ENCODE measurements at regions not wholly inside any gene's neighbourhood (a gene's known extent, or its start where the extent isn't known, plus 50 kb on each side); places are given as distances from the start of the nearest gene placed in this dataset.

DNA sequence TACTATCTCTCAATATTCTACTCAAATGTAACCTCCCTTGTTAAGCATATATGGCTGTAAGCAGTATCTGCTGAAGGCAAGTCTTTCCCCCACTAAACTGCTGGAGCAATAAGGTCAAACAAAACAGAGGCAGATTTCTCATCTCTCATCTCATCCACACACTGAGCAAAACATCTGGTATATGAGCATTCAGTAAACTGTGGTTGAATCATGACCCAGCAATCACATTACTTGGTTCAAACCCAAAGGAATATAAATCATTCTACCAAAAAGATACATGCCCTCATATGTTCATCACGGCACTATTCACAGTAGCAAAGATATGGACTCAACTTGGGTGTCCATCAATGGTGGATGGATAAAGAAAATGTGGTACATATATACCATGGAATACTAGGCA lies 344.4 kb downstream of the SUCLA2 start:
- no peak for DNase-seq (ENCODE audit: low read depth)
- Histone ChIP-seq H3K4me3 (ENCODE audit: low read depth, low read length) (no peak overlapping the region), H3K27me3 (ENCODE audit: control insufficient read depth, insufficient read depth, low read length) (no peaks in the 10 kb centered on the region), H3K36me3 (ENCODE audit: control insufficient read depth, insufficient read depth, low read length) (no peaks in the 10 kb centered on the region)
- TF ChIP-seq, protein P1, sequence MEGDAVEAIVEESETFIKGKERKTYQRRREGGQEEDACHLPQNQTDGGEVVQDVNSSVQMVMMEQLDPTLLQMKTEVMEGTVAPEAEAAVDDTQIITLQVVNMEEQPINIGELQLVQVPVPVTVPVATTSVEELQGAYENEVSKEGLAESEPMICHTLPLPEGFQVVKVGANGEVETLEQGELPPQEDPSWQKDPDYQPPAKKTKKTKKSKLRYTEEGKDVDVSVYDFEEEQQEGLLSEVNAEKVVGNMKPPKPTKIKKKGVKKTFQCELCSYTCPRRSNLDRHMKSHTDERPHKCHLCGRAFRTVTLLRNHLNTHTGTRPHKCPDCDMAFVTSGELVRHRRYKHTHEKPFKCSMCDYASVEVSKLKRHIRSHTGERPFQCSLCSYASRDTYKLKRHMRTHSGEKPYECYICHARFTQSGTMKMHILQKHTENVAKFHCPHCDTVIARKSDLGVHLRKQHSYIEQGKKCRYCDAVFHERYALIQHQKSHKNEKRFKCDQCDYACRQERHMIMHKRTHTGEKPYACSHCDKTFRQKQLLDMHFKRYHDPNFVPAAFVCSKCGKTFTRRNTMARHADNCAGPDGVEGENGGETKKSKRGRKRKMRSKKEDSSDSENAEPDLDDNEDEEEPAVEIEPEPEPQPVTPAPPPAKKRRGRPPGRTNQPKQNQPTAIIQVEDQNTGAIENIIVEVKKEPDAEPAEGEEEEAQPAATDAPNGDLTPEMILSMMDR (IDR thresholded peaks at IDR 0.05; ENCODE audit: insufficient read depth, low read length, poor library complexity, severe bottlenecking), result no peak

DNA sequence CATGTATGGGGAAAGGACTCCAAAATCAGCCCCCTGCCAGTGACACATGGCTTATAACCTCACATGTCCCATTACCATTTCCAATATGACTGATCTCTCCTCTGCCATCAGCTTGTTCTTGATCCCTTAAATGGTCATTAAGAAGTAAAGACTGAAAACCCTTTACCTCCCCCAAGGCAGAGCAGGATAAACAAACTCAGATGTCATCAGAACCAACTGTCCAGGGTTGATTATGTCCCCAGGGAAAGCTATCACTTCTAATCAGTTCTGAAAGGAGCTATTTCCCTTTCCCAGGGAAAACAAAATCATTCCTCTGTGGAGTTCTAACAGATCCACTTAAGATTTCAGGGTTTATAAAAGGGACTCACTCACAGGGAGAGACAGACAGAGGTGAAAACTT lies 350.9 kb downstream of the SUCLA2 start:
- TF ChIP-seq, protein P1 (IDR thresholded peaks at IDR 0.05; ENCODE audit: insufficient read depth, low read length, poor library complexity, severe bottlenecking), result no peak
- Histone ChIP-seq H3K4me3 (ENCODE audit: low read depth, low read length) (no peak overlapping the region), H3K36me3 (ENCODE audit: control insufficient read depth, insufficient read depth, low read length) (no peaks in the 10 kb centered on the region), H3K27me3 (ENCODE audit: control insufficient read depth, insufficient read depth, low read length) (no peaks in the 10 kb centered on the region)
- DNase-seq (ENCODE audit: low read depth), result no peak

DNA sequence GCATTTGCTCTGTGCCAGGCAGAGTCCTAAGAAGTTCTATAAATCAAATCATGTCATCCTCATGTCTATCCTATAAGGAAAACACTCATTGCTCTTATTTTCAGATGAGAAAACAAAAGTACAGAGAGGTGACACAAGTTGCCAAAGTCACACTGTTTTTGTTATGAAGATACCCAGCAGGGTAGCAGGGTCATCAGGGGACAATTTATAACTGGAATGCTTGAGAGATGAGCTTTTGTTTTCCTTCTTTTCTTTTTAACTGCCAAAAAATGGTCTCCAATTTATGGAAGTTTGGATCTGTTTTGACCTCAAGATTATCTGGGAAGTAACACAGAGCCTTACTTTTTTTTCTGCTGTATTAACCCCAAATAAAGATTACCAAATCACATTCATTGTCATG lies 354.1 kb downstream of the SUCLA2 start:
- H3K4me3 ChIP-seq (ENCODE audit: low read depth, low read length), result no peak overlapping the region
- no peaks in the 10 kb centered on the region for H3K36me3 ChIP-seq (ENCODE audit: control insufficient read depth, insufficient read depth, low read length)
- no peaks in the 10 kb centered on the region for H3K27me3 ChIP-seq (ENCODE audit: control insufficient read depth, insufficient read depth, low read length)
- DNase-seq (ENCODE audit: low read depth), result no peak
- TF ChIP-seq, protein P1 (IDR thresholded peaks at IDR 0.05; ENCODE audit: insufficient read depth, low read length, poor library complexity, severe bottlenecking), result no peak

DNA sequence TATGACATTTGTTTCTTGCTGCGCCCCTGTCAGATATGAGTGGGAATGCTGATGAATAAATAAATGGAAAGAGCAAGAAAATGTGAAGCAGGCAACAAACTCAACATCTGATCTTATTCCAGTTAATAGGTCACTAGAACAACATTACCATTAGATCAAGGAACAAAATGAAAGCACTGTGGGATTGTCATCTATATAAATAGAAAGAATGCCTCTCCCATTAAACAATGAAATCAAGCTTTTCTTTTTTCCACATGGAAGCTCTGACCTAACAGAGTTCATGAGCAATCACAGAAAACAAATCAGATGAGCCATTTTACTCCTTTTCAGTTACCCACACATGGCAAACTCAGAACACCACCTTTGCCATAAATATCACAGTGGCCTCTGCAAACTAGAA lies 354.8 kb downstream of the SUCLA2 start:
- TF ChIP-seq, protein P1 (IDR thresholded peaks at IDR 0.05; ENCODE audit: insufficient read depth, low read length, poor library complexity, severe bottlenecking), result no peak
- Histone ChIP-seq H3K27me3 (ENCODE audit: control insufficient read depth, insufficient read depth, low read length) (no peaks in the 10 kb centered on the region), H3K36me3 (ENCODE audit: control insufficient read depth, insufficient read depth, low read length) (no peaks in the 10 kb centered on the region), H3K4me3 (ENCODE audit: low read depth, low read length) (no peak overlapping the region)
- DNase-seq (ENCODE audit: low read depth), result no peak

DNA sequence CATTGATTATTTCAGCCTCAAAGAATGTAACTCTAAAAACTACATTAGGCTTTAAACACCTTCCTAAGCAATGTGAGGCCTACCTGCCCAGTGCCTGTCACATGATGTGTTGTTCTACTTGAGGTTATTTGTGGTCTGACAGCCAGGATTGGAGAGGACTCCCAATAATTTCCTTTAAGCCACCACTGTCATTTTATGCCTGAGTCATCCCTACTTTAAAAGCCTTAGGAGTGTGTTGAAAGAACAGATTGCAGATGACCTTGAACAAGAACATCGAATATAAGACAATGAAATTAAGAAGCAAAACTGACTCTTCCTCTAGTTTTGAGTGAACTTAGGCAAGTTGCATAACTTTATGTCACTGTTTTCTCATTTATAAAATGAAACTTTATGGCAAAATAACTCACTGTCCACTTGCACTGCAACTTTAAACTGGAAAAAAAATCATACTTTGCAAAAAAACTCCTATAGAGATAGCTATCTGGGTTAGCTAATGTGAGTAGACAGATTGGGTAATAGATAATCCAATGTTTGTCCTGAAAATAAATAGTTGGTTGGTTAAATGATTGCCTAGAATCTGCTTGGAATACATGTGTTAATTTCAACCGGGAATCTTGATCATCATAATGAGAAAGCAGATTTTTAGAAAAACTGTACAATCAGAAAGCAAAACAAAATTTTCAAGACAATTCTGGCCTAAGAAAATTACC lies 361.2 kb downstream of the SUCLA2 start:
- no peak for DNase-seq (ENCODE audit: low read depth)
- H3K27me3 ChIP-seq (ENCODE audit: control insufficient read depth, insufficient read depth, low read length), result no peaks in the 10 kb centered on the region
- H3K36me3 ChIP-seq (ENCODE audit: control insufficient read depth, insufficient read depth, low read length), result no peaks in the 10 kb centered on the region
- TF ChIP-seq, protein P1 (IDR thresholded peaks at IDR 0.05; ENCODE audit: insufficient read depth, low read length, poor library complexity, severe bottlenecking), result no peak
- H3K4me3 ChIP-seq (ENCODE audit: low read depth, low read length), result no peak overlapping the region

DNA sequence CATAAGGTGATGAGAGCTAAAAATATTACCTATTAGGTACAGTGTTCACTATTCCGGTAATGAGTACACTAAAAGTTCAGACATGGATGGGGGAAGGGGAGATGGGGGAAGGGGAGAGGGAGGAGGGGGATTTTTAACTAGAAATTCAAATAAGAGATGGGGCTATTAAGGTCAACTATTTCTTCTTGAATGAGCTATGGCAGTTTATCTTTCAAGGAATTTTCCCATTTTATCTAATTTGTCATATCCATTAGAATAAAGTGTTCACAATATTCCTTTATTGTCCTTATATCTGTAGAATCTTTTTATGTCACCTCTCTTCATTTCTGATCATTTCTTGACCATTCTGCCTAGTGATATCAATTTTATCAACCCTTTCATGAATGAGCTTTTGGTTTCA lies 362.4 kb downstream of the SUCLA2 start:
- DNase-seq (ENCODE audit: low read depth), result no peak
- Histone ChIP-seq H3K4me3 (ENCODE audit: low read depth, low read length) (no peak overlapping the region), H3K27me3 (ENCODE audit: control insufficient read depth, insufficient read depth, low read length) (no peaks in the 10 kb centered on the region), H3K36me3 (ENCODE audit: control insufficient read depth, insufficient read depth, low read length) (no peaks in the 10 kb centered on the region)
- TF ChIP-seq, protein P1 (IDR thresholded peaks at IDR 0.05; ENCODE audit: insufficient read depth, low read length, poor library complexity, severe bottlenecking), result no peak

Measured in kidney epithelial cell (primary cell).